CD4-positive, alpha-beta T cell (primary cell): ENCODE measurements at regions not wholly inside any gene's neighbourhood (a gene's known extent, or its start where the extent isn't known, plus 50 kb on each side); places are given as distances from the start of the nearest gene placed in this dataset.

Experiments used
- ATAC-seq: fragments of 200-7000 bp; cut with Tn5 transposase; one replicate; pipeline ENCODE4 v1.10.0; 2022; ENCODE audit warnings: mild to moderate bottlenecking; ENCODE audit not compliant: poor library complexity
- CTCF ChIA-PET: fragments of 350-600 bp; sonication (Branson Sonifier 250); formaldehyde crosslinking; loops from one replicate; lab custom pipeline; 2021; ENCODE audit warnings: antibody characterized with exemption, inconsistent platforms; lab: Charles Lee
- POLR2A ChIA-PET: fragments of 350-600 bp; sonication (Branson Sonifier 250); formaldehyde crosslinking; loops from one replicate; lab custom pipeline; 2021; ENCODE audit warnings: antibody characterized with exemption, inconsistent platforms; lab: Charles Lee
- DNase-seq, 14 experiments: peaks; one replicate each; pipeline ENCODE4 v3.0.0-alpha.2; 2013 to 2020; ENCODE audit warnings: mixed read lengths in 2 of 14
- H3K27ac ChIP-seq, 2 donors: one replicate each; pipeline versions ENCODE4 v1.5.1 to v1.7.0; 2013; ENCODE audit warnings: low read length in 2 of 2, low read depth in 1 of 2, mild to moderate bottlenecking in 1 of 2
- H3K27me3 ChIP-seq, 2 experiments: 1 replicate in 1 of 2; 2 replicates in 1 of 2; pipeline versions ENCODE4 v1.6.1 to v1.7.0; 2013; ENCODE audit warnings: low read length in 2 of 2, control low read depth in 1 of 2, mild to moderate bottlenecking in 1 of 2, moderate library complexity in 1 of 2; ENCODE audit not compliant: insufficient read depth in 2 of 2, control insufficient read depth in 1 of 2
- H3K36me3 ChIP-seq: one replicate; pipeline ENCODE4 v1.6.1; 2013; ENCODE audit warnings: low read length, control low read depth; ENCODE audit not compliant: insufficient read depth
- H3K4me1 ChIP-seq: one replicate; pipeline ENCODE4 v1.6.1; 2013; ENCODE audit warnings: low read length, control low read depth; ENCODE audit not compliant: insufficient read depth
- H3K4me3 ChIP-seq: one replicate; pipeline ENCODE4 v1.5.1; 2013; ENCODE audit warnings: mild to moderate bottlenecking, low read length, moderate library complexity
- H3K9me3 ChIP-seq, 2 experiments: 1 replicate in 1 of 2; 2 replicates in 1 of 2; pipeline versions ENCODE4 v1.6.1 to v1.7.0; 2013; ENCODE audit warnings: low read length in 2 of 2, mild to moderate bottlenecking in 2 of 2, control low read depth in 1 of 2, moderate library complexity in 1 of 2; ENCODE audit not compliant: control insufficient read depth in 1 of 2, insufficient read depth in 1 of 2
- H3K27ac Mint-ChIP-seq: one replicate; pipeline ENCODE4 v1.8.0; 2020; ENCODE audit warnings: mixed read lengths
- H3K27me3 Mint-ChIP-seq: one replicate; pipeline ENCODE4 v1.8.0; 2021; ENCODE audit warnings: mixed read lengths
- H3K36me3 Mint-ChIP-seq: one replicate; pipeline ENCODE4 v1.8.0; 2021; ENCODE audit warnings: low read depth, mixed read lengths
- H3K4me1 Mint-ChIP-seq: one replicate; pipeline ENCODE4 v1.8.0; 2021; ENCODE audit warnings: low read depth, mixed read lengths
- H3K4me3 Mint-ChIP-seq: one replicate; pipeline ENCODE4 v1.8.0; 2020; ENCODE audit warnings: mild to moderate bottlenecking, mixed read lengths
- H3K9me3 Mint-ChIP-seq: one replicate; pipeline ENCODE4 v1.8.0; 2020; ENCODE audit warnings: mixed read lengths
- CTCF ChIP-seq: fragments of 200-600 bp; IDR thresholded peaks from one replicate; pipeline ENCODE4 v1.8.0; 2022; ENCODE audit warnings: antibody characterized with exemption, mild to moderate bottlenecking
- intact Hi-C, 2 experiments: fragments of 100-400 bp; cut with DNase I in 1 of 2; cut with micrococcal nuclease in 1 of 2; formaldehyde crosslinking; loops; one replicate each; pipeline versions ENCODE4 v1.15.1 to v1.9.0; 2023 to 2025; cut with DNase I, micrococcal nuclease

DNA sequence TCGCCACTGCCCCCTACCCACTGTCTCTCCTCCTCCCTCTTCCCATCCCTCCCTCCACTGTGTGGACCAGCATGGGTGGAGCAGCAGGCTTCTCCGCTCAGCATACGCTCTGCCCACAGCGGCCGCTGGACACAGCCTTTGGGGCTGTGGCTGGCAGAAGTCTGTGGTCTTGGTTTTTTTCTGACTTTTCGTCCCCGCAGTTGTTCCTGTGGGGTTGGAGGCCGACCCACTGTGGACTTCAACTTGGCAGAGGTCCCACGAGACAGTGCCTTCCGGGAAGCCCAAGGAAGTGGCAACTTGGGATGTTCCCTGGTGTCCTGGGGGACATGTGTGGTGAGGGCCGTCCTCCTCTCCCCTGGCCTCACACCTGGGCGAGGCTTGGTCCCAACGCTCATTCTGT, 162.5 kb upstream of the C1orf174 start:
- no peaks in the 10 kb centered on the region for H3K36me3 Mint-ChIP-seq
- no peaks in the 10 kb centered on the region for H3K4me1 Mint-ChIP-seq
- Histone ChIP-seq H3K36me3 (no peaks in the 10 kb centered on the region), H3K27ac (no peak overlapping the region), H3K4me1 (no peaks in the 10 kb centered on the region), H3K4me3 (no peak overlapping the region), H3K9me3 (peaks cover 0 to 46% of the 10 kb centered on the region in 2 experiments), H3K27me3 (peaks cover 0 to 2% of the 10 kb centered on the region in 2 experiments)
- ATAC-seq: no peak
- no peak for DNase-seq
- no peaks in the 10 kb centered on the region for H3K9me3 Mint-ChIP-seq
- ChIA-PET CTCF (no interaction called here), POLR2A (no interaction called here)
- no peaks in the 10 kb centered on the region for H3K27me3 Mint-ChIP-seq
- intact Hi-C loops: no loop called here
- no peak overlapping the region for H3K27ac Mint-ChIP-seq
- no peak overlapping the region for H3K4me3 Mint-ChIP-seq
- no peak for TF ChIP-seq CTCF

GRCh38 chr1:4062992-4063391, 162.9 kb upstream of the C1orf174 start:
- Mint-ChIP-seq H3K4me1 (no peaks in the 10 kb centered on the region), H3K27ac (no peak overlapping the region), H3K36me3 (no peaks in the 10 kb centered on the region), H3K9me3 (no peaks in the 10 kb centered on the region), H3K4me3 (no peak overlapping the region), H3K27me3 (no peaks in the 10 kb centered on the region)
- Histone ChIP-seq H3K36me3 (no peaks in the 10 kb centered on the region), H3K27me3 (peaks cover 0 to 2% of the 10 kb centered on the region in 2 experiments), H3K9me3 (peaks cover 0 to 49% of the 10 kb centered on the region in 2 experiments), H3K4me3 (no peak overlapping the region), H3K4me1 (no peaks in the 10 kb centered on the region), H3K27ac (no peak overlapping the region)
- TF ChIP-seq CTCF: no peak
- no peak for ATAC-seq
- CTCF ChIA-PET: no interaction called here
- intact Hi-C loops: no loop called here
- no peak for DNase-seq
- POLR2A ChIA-PET: no interaction called here

GRCh38 chr1:4063516-4063915, 163.4 kb upstream of the C1orf174 start:
- ChIA-PET POLR2A (no interaction called here), CTCF (no interaction called here)
- no peak for ATAC-seq
- Mint-ChIP-seq H3K4me1 (no peaks in the 10 kb centered on the region), H3K27me3 (no peaks in the 10 kb centered on the region), H3K36me3 (no peaks in the 10 kb centered on the region), H3K9me3 (no peaks in the 10 kb centered on the region), H3K4me3 (no peak overlapping the region), H3K27ac (no peak overlapping the region)
- Histone ChIP-seq H3K36me3 (no peaks in the 10 kb centered on the region), H3K27ac (no peak overlapping the region), H3K4me1 (no peaks in the 10 kb centered on the region), H3K27me3 (no peaks in the 10 kb centered on the region), H3K4me3 (no peak overlapping the region), H3K9me3 (peaks cover 0 to 49% of the 10 kb centered on the region in 2 experiments)
- TF ChIP-seq CTCF: no peak
- intact Hi-C loops: no loop called here
- no peak for DNase-seq
